ENCODE measurements at regions not wholly inside any gene's neighbourhood (a gene's known extent, or its start where the extent isn't known, plus 50 kb on each side); places are given as distances from the start of the nearest gene placed in this dataset.

DNA sequence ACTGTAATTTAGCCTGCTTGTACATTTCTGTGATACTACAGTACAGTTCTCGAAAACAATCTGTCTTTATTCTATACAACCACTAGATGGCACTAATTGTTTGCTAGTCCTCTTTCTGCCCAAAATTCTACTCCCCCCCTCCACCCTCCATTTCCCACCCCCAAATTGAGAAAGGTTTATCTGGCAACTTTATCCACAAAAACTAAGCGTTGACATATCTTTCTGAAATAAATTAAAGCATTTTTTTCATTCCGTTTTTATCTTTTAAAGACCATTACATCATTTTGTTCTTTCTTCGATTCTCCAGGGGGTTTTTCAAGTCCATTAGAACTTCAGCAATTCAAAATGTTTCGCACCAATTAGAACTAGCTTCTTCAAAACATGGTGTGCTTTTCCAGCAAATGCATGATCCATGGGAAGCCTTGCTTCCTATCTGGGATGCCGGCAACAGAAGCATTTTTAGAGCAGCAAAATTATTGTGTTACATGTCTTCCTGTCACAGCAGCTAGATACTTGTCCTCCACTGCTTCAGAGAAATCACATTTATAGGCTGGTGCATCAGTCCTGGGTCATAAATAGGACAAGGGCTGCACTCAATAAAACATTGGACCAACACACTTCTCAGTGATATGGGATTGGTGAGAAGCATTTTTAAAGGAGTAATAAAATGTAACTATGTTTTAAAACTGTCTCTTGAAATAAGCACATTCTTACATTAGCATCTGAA, 241.3 kb downstream of the PAX3 start (continued):
- TF ChIP-seq, protein P1, sequence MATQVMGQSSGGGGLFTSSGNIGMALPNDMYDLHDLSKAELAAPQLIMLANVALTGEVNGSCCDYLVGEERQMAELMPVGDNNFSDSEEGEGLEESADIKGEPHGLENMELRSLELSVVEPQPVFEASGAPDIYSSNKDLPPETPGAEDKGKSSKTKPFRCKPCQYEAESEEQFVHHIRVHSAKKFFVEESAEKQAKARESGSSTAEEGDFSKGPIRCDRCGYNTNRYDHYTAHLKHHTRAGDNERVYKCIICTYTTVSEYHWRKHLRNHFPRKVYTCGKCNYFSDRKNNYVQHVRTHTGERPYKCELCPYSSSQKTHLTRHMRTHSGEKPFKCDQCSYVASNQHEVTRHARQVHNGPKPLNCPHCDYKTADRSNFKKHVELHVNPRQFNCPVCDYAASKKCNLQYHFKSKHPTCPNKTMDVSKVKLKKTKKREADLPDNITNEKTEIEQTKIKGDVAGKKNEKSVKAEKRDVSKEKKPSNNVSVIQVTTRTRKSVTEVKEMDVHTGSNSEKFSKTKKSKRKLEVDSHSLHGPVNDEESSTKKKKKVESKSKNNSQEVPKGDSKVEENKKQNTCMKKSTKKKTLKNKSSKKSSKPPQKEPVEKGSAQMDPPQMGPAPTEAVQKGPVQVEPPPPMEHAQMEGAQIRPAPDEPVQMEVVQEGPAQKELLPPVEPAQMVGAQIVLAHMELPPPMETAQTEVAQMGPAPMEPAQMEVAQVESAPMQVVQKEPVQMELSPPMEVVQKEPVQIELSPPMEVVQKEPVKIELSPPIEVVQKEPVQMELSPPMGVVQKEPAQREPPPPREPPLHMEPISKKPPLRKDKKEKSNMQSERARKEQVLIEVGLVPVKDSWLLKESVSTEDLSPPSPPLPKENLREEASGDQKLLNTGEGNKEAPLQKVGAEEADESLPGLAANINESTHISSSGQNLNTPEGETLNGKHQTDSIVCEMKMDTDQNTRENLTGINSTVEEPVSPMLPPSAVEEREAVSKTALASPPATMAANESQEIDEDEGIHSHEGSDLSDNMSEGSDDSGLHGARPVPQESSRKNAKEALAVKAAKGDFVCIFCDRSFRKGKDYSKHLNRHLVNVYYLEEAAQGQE (IDR thresholded peaks at IDR 0.05; ENCODE audit: borderline replicate concordance): peak; percentile 28; the same call in 1 of the 2 replicates
- TF ChIP-seq, protein P1 (CRISPR knock-in tag; IDR thresholded peaks at IDR 0.05; ENCODE audit: low read depth): no peak
- no peak for TF ChIP-seq EP300 (IDR thresholded peaks at IDR 0.05; ENCODE audit: low read length)

Data from K562 (cell line).